Body of pancreas (tissue), 4 donors: ENCODE measurements at regions not wholly inside any gene's neighbourhood (a gene's known extent, or its start where the extent isn't known, plus 50 kb on each side); places are given as distances from the start of the nearest gene placed in this dataset.

ENCODE experiments used
- ATAC-seq: fragments of 150-250 bp; one replicate; pipeline ENCODE4 v1.9.1; 2016
- DNase-seq, 4 donors: peaks; one replicate each; pipeline ENCODE4 v3.0.0-alpha.2; 2019
- H3K27ac ChIP-seq, 4 donors: fragments of 200-600 bp; sonication (generic); 1 replicate in 3 of 4; 2 replicates in 1 of 4; pipeline versions ENCODE4 v1.5.1 to v1.6.1; 2016 to 2019; ENCODE audit warnings: mild to moderate bottlenecking in 1 of 4, mixed read lengths in 1 of 4, moderate library complexity in 1 of 4
- H3K27me3 ChIP-seq, 2 donors: fragments of 200-600 bp; sonication (generic); one replicate each; pipeline ENCODE4 v1.6.0; 2016; ENCODE audit warnings: mild to moderate bottlenecking in 1 of 2
- H3K36me3 ChIP-seq, 2 donors: fragments of 200-600 bp; sonication (generic); replicated peaks in 1 of 2; 2 replicates each; pipeline ENCODE4 v1.5.1; 2016; ENCODE audit warnings: low read depth in 2 of 2; ENCODE audit not compliant: insufficient read depth in 1 of 2
- H3K4me1 ChIP-seq: fragments of 200-600 bp; sonication (generic); one replicate; pipeline ENCODE4 v1.6.0; 2016
- H3K4me3 ChIP-seq, 2 donors: fragments of 200-600 bp; sonication (generic); 1 replicate in 1 of 2; 2 replicates in 1 of 2; pipeline ENCODE4 v1.5.1; 2016 to 2019
- H3K9me3 ChIP-seq, 3 donors: fragments of 200-600 bp; sonication (generic); 1 replicate in 2 of 3; 2 replicates in 1 of 3; pipeline ENCODE4 v1.5.1; 2016
- POLR2A ChIP-seq, 3 donors: fragments of 450-650 bp; IDR thresholded peaks; one replicate each; pipeline ENCODE4 v1.6.1; 2016; ENCODE audit warnings: antibody characterized with exemption in 3 of 3, mild to moderate bottlenecking in 2 of 3
- WGBS, 2 donors: methylation state at CpG; one replicate each; pipeline ENCODE4 v1.1.5; 2017; 5-methylcytosine and 5-hydroxymethylcytosine counted together
- intact Hi-C: fragments of 100-400 bp; cut with DNase I; formaldehyde crosslinking; loops from one replicate; pipeline ENCODE4 v1.15.1; 2023
- TF ChIP-seq, protein P1 (sequence below), 7 experiments: fragments of 450-650 bp in 4 of 7; fragments of 200-600 bp in 3 of 7; sonication (generic) in 3 of 7; IDR thresholded peaks; one replicate each; pipeline ENCODE4 v1.5.1; 2016 to 2019; ENCODE audit warnings: antibody characterized with exemption in 7 of 7

DNA sequence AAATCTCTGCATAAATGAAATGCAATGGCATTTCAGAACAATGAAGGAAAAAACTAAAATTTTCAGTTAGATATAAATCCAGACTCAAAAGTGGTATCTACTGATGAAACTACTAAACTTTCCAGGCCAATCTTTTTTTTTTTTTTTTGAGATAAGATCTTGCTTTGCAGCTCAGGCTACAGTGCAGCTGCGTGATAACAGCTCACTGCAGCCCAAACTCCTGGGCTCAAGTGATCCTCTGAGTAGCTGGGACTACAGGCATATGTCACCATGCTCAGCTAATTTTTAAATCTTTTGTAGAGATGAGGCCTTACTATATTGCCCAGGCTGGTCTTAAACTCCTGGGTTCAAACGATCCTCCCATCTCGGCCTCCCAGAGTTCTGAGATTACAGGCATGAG, 1228.2 kb upstream of the ADGRL3 start:
- 86 to 87% methylated on average over 3 of the region's 3 CpGs for WGBS, 2 donors
- H3K27ac ChIP-seq, result no peak overlapping the region
- DNase-seq (no peak), ATAC-seq (no peak)
- no peak overlapping the region for H3K4me3 ChIP-seq
- intact Hi-C loops, result no loop called here
- no peaks in the 10 kb centered on the region for H3K4me1 ChIP-seq
- H3K36me3 ChIP-seq, result no peaks in the 10 kb centered on the region
- no peaks in the 10 kb centered on the region for H3K9me3 ChIP-seq
- no peaks in the 10 kb centered on the region for H3K27me3 ChIP-seq
- TF ChIP-seq, protein P1, sequence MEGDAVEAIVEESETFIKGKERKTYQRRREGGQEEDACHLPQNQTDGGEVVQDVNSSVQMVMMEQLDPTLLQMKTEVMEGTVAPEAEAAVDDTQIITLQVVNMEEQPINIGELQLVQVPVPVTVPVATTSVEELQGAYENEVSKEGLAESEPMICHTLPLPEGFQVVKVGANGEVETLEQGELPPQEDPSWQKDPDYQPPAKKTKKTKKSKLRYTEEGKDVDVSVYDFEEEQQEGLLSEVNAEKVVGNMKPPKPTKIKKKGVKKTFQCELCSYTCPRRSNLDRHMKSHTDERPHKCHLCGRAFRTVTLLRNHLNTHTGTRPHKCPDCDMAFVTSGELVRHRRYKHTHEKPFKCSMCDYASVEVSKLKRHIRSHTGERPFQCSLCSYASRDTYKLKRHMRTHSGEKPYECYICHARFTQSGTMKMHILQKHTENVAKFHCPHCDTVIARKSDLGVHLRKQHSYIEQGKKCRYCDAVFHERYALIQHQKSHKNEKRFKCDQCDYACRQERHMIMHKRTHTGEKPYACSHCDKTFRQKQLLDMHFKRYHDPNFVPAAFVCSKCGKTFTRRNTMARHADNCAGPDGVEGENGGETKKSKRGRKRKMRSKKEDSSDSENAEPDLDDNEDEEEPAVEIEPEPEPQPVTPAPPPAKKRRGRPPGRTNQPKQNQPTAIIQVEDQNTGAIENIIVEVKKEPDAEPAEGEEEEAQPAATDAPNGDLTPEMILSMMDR (IDR thresholded peaks at IDR 0.05), result no peak
- no peak for TF ChIP-seq POLR2A (IDR thresholded peaks at IDR 0.05)

GRCh38 chr4:59973492-59973891, 1226.6 kb upstream of the ADGRL3 start:
- WGBS, 2 donors, result 76 to 79% methylated on average over 1 of the region's 1 CpG
- Histone ChIP-seq H3K27me3 (no peaks in the 10 kb centered on the region), H3K9me3 (no peaks in the 10 kb centered on the region), H3K4me3 (no peak overlapping the region), H3K27ac (no peak overlapping the region), H3K4me1 (no peaks in the 10 kb centered on the region), H3K36me3 (no peaks in the 10 kb centered on the region)
- intact Hi-C loops, result no loop called here
- DNase-seq (no peak), ATAC-seq (no peak)
- TF ChIP-seq, protein P1 (IDR thresholded peaks at IDR 0.05), result no peak
- no peak for TF ChIP-seq POLR2A (IDR thresholded peaks at IDR 0.05)

- intact Hi-C loops, result no loop called here
- H3K4me1 ChIP-seq, result no peaks in the 10 kb centered on the region
- no peaks in the 10 kb centered on the region for H3K9me3 ChIP-seq
- DNase-seq (no peak), ATAC-seq (no peak)
- H3K27ac ChIP-seq, result no peak overlapping the region
- no peaks in the 10 kb centered on the region for H3K36me3 ChIP-seq
- no peaks in the 10 kb centered on the region for H3K27me3 ChIP-seq
- WGBS, 2 donors, result 69 to 95% methylated on average over 1 of the region's 1 CpG
- H3K4me3 ChIP-seq, result no peak overlapping the region
- TF ChIP-seq POLR2A (IDR thresholded peaks at IDR 0.05), result no peak
- TF ChIP-seq, protein P1 (IDR thresholded peaks at IDR 0.05), result no peak
Observed at GRCh38 chr4:59979061-59979460, 1221.1 kb upstream of the ADGRL3 start.

DNA sequence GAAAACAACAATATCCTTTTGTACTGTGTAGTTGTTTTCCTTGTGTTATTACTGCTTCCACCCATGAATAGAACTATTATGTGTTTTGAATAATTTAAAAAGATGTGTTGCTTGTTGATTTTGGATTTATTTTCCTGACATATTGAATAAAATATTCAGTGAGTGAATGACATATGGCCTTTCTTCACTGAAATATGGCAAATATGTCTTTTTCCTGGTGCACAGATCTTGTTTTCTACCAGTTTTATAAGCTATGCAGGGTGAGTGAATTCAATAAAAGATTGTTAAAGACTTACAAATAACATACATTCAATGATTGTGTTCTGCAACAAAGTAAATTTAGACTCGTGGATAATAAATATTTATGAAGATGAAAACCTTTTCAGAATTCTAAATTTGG, 1216.3 kb upstream of the ADGRL3 start:
- Histone ChIP-seq H3K4me3 (no peak overlapping the region), H3K9me3 (no peaks in the 10 kb centered on the region), H3K4me1 (no peaks in the 10 kb centered on the region), H3K27me3 (no peaks in the 10 kb centered on the region), H3K36me3 (no peaks in the 10 kb centered on the region), H3K27ac (no peak overlapping the region)
- no peak for DNase-seq
- WGBS, 2 donors, result 39 to 41% methylated on average over 1 of the region's 1 CpG
- ATAC-seq, result no peak
- TF ChIP-seq, protein P1 (IDR thresholded peaks at IDR 0.05), result no peak
- no peak for TF ChIP-seq POLR2A (IDR thresholded peaks at IDR 0.05)
- intact Hi-C loops, result no loop called here

GRCh38 chr4:59987289-59987688, 1212.8 kb upstream of the ADGRL3 start:
- intact Hi-C loops, result no loop called here
- no peaks in the 10 kb centered on the region for H3K36me3 ChIP-seq
- no peaks in the 10 kb centered on the region for H3K4me1 ChIP-seq
- no peaks in the 10 kb centered on the region for H3K27me3 ChIP-seq
- no peak overlapping the region for H3K27ac ChIP-seq
- TF ChIP-seq, protein P1 (IDR thresholded peaks at IDR 0.05), result no peak
- TF ChIP-seq POLR2A (IDR thresholded peaks at IDR 0.05), result no peak
- H3K4me3 ChIP-seq, result no peak overlapping the region
- H3K9me3 ChIP-seq, result no peaks in the 10 kb centered on the region
- WGBS, 2 donors, result 60 to 86% methylated on average over 1 of the region's 1 CpG
- no peak for DNase-seq
- ATAC-seq, result no peak
